HS-27A (cell line): ENCODE measurements at regions not wholly inside any gene's neighbourhood (a gene's known extent, or its start where the extent isn't known, plus 50 kb on each side); places are given as distances from the start of the nearest gene placed in this dataset.
"Not testable (repeated sequence)": the region's sequence is repeated elsewhere in the genome, so short reads cannot be mapped to it uniquely, and the experiment has no call there.

Experiments used
- DNase-seq: peaks from one replicate; pipeline ENCODE4 v3.0.0-alpha.2; 2012; ENCODE audit warnings: low read depth, missing footprints

DNA sequence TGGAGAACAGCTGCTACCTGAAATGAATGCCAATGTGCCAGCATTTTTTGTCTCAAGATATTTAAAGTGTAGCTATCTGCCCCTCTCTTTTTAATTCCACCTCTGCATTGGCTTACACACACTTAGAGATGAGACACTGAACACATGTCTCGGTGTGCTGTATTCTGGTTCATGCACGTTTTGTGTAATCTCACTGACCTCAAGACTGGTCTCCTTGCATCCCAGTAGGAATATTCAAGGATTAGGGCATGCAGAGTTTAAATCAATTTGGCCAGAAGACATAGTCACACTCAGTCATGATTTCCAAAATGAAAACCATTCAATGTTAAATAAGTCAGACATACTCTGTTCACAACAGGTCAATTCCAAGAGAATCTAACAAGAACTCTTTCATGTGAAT lies 561.8 kb upstream of the TUSC1 start:
- DNase-seq = no peak

DNA sequence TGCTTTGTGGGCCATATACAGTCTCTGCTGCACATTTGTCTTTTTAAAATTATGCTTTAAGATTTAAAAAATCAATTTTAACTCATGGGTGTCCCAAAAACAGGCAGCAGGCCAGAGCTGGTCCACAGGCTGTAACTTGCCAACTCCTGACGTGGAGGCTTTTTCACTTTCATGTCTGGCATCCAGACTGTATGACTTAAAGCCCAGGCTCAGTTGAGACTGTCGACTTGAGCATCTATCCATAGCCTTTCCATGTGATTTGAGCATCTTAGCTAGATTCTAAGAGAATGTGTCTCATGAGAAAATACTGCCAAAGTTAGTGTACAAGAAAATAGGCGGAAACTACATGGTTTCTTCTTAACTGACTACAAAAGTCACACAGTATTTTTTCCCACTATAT lies 559.0 kb upstream of the TUSC1 start:
- DNase-seq = no peak

DNA sequence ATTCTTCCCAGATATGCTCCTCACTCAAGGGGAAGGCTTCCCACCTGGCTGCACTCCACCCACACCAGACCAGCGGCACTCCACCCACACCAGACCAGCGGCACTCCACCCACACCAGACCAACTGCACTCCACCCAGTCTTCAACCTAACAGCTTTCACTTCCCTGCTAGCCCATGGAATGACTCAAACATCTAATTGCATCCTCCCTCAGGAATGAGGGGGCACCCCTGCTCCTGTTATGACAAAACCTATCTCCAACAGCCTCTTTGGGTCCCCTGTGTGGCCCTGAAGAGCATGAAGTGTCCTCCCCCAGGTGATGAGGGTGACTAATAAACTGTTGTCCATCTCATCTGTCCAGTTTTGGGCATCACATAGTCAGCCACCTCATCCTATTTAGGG lies 556.6 kb upstream of the TUSC1 start:
- DNase-seq = no peak

DNA sequence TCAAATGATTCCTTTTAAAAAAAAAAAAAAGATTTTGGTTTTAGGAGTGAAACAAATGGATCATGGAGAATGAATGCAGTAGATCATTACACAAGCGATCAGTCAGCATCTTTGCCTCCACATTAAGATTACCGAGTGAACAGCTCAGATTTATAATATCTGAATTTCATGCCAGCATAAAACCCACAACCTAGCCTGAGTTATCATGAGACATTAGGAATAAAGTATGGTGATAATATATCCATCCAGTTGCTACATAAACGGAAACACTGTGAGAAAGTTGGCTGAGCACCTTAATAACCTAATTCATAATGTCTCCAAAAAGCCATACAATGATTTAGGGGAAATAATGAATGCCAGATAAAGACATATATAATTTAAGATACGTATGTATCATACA lies 553.1 kb upstream of the TUSC1 start:
- DNase-seq = no peak

DNA sequence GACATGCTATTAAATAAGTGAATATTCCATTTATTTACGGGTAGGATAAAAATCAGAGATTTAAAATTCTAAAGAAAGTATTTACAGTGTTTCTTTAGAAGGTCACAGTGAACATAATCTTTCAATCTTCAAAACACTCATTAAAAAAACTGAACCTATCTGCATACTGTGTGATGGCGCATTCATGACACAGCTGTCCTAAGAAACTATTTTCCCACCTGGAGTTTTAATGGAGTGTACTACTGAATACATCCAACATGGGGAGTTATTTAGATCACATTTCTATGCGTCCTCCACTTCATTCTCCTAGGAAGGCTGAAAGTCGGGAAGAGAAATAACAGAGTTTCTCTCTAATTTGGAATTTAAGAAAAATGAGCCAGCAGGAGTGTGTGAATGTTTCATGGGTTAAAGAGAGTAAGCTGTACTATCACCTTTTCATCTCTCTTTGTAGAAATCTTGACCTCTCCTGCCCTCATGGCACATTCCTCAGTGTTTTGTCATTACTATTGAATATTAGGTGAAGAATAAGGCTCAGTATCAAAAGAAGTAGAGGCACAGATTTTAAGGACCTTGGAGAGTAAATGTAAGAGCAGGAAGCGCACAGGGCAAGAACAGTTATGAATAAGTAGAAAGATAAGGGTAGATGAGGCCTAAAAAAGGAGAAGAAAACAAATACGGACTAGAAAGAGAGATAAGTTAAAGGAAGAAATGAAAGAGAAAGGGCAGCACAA lies 551.2 kb upstream of the TUSC1 start:
- no peak for DNase-seq

GRCh38 chr9:26228273-26228672 lies 550.0 kb upstream of the TUSC1 start:
- DNase-seq = no peak

DNA sequence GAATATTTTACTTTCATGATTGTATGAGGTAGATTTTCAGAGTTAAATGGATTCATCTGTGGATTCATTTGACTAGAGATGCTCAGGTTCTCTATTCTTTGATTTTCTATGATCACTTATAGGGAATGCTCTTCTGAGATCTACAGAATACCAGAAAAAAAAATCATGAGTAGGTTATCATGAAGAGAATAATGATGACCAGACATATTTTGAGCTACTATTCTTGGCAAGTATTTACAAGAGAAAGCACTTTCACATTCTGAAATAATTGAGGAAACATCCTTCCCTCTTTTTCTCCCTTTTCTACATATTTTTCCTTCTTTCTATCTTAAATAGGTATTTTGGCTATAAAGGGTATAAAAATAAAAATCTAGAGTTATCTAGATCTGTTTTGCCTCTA lies 543.0 kb upstream of the TUSC1 start:
- DNase-seq = no peak

DNA sequence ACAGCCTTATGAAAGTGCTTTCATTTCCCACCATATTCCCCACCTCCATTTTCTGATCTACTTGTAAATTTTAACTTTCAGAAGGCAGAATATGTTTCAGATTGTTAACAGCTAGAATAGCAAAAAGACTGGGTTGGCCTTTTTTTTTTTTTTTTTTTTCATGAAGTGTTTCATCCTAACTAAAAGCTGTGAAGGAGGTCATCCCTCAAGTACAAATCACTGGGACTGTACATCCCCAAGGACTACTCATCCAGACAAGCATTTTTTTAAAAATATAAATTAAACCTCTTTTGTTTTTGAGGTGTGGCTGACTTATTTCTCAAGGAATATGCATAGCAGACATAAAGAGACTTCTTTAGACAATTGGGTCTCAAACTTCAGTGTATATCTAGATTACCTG lies 542.1 kb upstream of the TUSC1 start:
- no peak for DNase-seq

- no peak for DNase-seq
Observed at GRCh38 chr9:26219961-26220360, 541.7 kb upstream of the TUSC1 start.

DNA sequence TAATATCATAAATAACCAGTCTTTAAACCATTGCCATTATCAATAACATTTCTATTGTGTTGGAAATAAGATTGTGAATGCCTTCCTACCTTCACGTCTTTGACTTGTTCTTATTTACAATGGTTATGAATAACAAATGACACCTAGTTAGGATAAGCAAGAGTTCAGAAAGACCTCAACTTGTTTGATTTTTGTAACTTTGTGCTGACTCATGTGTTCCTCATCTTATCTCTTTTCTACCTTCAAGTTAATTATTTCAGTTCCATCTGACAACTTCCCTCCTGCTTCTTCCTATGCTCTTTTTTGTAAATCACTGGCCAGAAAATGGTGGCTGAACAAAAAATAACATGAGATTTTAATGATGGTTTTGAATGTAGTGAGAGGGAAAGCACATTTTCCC lies 538.5 kb upstream of the TUSC1 start:
- DNase-seq = no peak

DNA sequence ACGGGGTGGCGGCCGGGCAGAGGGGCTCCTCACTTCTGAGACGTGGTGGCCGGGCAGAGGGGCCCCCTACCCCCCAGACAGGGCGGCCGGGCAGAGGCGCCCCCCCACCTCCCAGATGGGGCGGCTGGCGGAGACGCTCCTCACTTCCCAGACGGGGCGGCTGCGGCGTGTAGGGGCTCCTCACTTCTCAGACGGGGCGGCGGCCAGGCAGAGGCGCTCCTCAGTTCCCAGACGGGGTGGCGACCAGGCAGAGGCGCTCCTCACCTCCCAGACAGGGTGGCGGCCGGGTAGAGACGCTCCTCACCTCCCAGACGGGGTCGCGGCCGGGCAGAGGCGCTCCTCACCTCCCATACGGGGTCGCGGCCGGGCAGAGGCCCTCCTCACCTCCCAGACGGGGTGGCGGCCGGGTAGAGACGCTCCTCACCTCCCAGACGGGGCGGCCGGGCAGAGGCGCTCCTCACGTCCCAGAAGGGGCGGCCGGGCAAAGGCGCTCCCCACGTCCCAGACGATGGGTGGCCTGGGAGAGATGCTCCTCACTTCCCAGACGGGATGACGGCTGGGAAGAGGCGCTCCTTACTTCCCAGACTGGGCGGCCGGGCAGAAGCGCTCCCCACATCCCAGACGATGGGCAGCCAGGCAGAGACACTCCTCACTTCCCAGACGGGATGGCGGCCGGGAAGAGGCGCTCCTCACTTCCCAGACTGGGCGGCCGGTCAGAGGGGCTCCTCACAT lies 536.6 kb upstream of the TUSC1 start:
- DNase-seq = not testable (repeated sequence)

DNA sequence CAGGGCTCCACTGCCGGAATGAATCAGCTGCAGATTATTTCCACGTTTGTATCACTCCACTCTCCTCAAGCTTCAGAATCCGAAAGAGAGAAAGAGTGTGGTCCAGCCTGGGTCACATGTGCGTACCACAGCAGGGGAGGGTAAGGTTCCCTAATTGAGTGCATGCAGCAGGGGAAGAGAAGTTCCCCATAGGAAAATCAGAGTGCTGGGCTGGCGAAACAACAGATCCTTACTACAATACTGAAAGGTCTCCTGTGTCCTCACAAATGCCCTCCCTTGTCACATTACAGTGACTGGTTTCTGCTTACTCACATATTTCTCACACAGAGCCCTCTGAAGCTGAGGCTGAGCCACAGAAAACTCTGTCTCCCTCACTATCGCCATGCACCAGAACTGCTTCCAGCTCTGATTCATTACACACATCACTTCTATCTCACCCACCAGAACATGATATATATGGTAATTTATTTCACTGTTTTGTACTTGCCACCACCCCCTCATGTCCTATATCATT lies 532.2 kb upstream of the TUSC1 start:
- no peak for DNase-seq

GRCh38 chr9:26205261-26205660 lies 527.0 kb upstream of the TUSC1 start:
- DNase-seq = no peak

DNA sequence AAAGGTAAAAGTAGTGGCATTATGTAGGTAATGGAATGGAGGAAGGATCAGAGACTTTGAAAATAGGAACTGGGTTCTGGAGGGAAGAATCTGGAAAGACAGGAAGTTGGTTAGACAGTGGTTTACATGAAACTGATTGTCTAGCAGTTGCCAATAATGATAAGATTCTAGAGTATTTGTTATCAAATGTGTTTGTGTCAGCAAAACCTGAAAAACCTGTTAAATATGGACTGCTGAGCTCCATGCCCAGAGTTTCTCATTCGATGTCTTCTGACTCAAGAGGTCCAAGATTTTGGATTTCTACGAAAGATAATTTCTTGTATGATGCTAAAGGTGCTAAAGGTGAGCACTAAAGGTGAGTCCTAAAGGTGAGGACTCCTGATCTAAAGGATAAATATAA lies 515.0 kb upstream of the TUSC1 start:
- no peak for DNase-seq

DNA sequence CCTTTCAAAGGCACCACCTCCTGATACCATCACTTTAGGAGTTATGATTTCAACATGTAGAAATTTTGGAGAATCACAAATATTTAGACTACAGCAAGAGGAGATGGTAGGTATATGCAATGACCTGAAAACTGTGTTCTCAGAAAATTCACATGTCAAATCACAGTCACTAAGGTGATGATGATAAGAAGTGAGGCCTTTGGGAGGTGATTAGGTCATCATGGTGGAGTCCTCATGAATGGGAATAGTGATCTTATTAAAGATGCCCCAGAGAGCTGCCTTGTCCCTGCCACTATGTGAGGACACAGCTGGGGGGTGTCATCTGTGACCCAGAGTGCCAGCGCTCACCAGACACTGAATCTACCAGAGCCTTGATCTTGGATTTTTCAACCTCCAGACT lies 513.5 kb upstream of the TUSC1 start:
- DNase-seq = no peak

DNA sequence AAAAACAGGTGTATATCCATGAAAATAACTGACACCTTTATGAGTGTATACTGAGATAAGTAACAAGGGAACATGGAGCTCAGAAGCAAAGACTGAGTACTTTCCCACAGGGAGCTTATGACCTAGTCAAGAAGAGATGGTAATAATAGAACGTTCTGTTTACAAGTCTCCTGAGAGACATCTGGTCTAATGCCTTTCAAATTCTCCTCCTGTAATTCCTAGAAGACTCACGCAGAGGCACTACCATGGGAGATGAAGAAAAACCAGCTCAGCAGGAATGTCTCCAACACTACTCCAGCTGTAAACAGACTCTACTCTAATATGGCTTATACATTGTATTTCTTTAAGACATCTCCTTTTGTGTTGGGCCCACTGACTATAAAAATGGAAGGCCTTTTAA lies 503.6 kb upstream of the TUSC1 start:
- no peak for DNase-seq

GRCh38 chr9:26176628-26177027 lies 498.4 kb upstream of the TUSC1 start:
- no peak for DNase-seq

GRCh38 chr9:26175264-26175663 lies 497.0 kb upstream of the TUSC1 start:
- no peak for DNase-seq

DNA sequence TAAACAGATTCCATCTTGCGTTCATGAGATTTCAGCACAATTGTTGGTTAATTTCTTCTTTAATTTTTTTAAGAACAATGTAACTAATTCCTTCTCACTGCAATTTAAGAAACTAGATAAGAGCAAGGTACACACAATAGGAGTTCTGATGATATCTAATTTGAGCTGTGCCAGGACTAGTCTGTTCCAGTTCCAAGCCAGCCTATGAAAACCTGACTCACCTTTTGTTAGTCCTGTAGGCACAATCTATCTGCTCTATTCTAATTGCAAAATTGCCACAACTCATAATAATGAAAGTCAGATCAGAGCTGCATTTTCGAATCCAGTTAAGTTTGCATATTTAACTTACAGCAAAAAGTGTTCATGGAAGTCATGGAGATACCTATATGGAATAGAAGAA lies 494.1 kb upstream of the TUSC1 start:
- no peak for DNase-seq

GRCh38 chr9:26171691-26172090 lies 493.4 kb upstream of the TUSC1 start:
- DNase-seq = no peak

- DNase-seq = no peak
Observed at GRCh38 chr9:26170190-26170589, 491.9 kb upstream of the TUSC1 start.

DNA sequence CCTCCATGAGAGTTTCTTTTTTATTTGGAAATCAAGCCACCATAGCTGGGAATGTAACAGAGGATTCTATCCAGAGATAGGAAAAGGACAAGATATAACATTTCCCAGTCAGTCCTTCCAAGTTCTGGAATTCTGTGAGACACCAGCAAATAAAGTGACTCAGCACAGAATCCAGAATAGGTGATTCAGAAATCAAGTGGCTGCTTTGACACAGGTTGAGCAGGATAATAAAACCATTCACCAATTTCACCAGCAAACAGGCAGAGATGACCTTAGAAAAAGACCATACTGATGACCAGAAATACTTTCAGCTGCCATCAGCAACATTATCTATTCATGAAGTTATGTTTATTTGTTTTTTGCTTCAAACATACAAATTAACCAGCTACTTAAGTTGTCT lies 491.5 kb upstream of the TUSC1 start:
- no peak for DNase-seq

- no peak for DNase-seq
Observed at GRCh38 chr9:26166537-26166936, 488.3 kb upstream of the TUSC1 start.

- no peak for DNase-seq
Observed at GRCh38 chr9:26165426-26165825, 487.2 kb upstream of the TUSC1 start.
